HepG2 (cell line): ENCODE measurements at regions not wholly inside any gene's neighbourhood (a gene's known extent, or its start where the extent isn't known, plus 50 kb on each side); places are given as distances from the start of the nearest gene placed in this dataset.

Experiments used
- HBP1 ChIP-seq: IDR thresholded peaks from 2 replicates; pipeline ENCODE4 v1.6.1; 2016; ENCODE audit warnings: low read depth, control low read depth
- HDAC1 ChIP-seq: sonication (generic); formaldehyde crosslinking; IDR thresholded peaks from 2 replicates; pipeline ENCODE4 v1.5.1; 2020; ENCODE audit warnings: mild to moderate bottlenecking, missing genetic modification reagents
- STAG1 ChIP-seq: sonication (generic); formaldehyde crosslinking; IDR thresholded peaks from 2 replicates; pipeline ENCODE4 v1.4.0; 2020; ENCODE audit warnings: missing genetic modification reagents
- ZBTB2 ChIP-seq: sonication (generic); formaldehyde crosslinking; IDR thresholded peaks from 2 replicates; pipeline ENCODE4 v1.8.0; 2022; ENCODE audit warnings: low read depth, missing genetic modification reagents
- ZBTB39 ChIP-seq: sonication (generic); formaldehyde crosslinking; IDR thresholded peaks from 2 replicates; pipeline ENCODE4 v1.5.0; 2020; ENCODE audit warnings: missing genetic modification reagents
- ZNF513 ChIP-seq: sonication (generic); formaldehyde crosslinking; conservative IDR thresholded peaks from 2 replicates; pipeline ENCODE4 v1.5.0; 2020; ENCODE audit warnings: missing genetic modification reagents

- no peak for TF ChIP-seq HBP1
- TF ChIP-seq HDAC1 (CRISPR knock-in tag): no peak
- no peak for TF ChIP-seq ZBTB2 (CRISPR knock-in tag)
- no peak for TF ChIP-seq ZBTB39
- peak; percentile 39 for TF ChIP-seq STAG1 (CRISPR knock-in tag)
- TF ChIP-seq ZNF513 (CRISPR knock-in tag): no peak
Observed at GRCh38 chr6:169968541-169969270, 217.3 kb downstream of the ERMARD start (continued).
